DOHH2 (cell line): ENCODE measurements at regions not wholly inside any gene's neighbourhood (a gene's known extent, or its start where the extent isn't known, plus 50 kb on each side); places are given as distances from the start of the nearest gene placed in this dataset.

Experiments used
- H3F3A ChIP-seq: fragments of 200-600 bp; sonication (generic), shearing (Covaris generic); 2 replicates; pipeline ENCODE4 v1.6.0; 2016; ENCODE audit warnings: antibody characterized with exemption, mild to moderate bottlenecking; ENCODE audit not compliant: control insufficient read depth, insufficient read depth
- H3K27ac ChIP-seq: fragments of 200-600 bp; sonication (generic); 2 replicates; pipeline ENCODE4 v1.5.1; 2014; ENCODE audit warnings: low read depth, mild to moderate bottlenecking, low read length, moderate library complexity
- H3K27me3 ChIP-seq: fragments of 200-600 bp; sonication (generic); 2 replicates; pipeline ENCODE4 v1.6.1; 2014; ENCODE audit warnings: mild to moderate bottlenecking, low read length, mixed read lengths; ENCODE audit not compliant: control insufficient read depth
- H3K36me3 ChIP-seq: fragments of 200-600 bp; sonication (generic); 2 replicates; pipeline ENCODE4 v1.6.1; 2014; ENCODE audit warnings: mild to moderate bottlenecking, low read length, moderate library complexity, mixed read lengths; ENCODE audit not compliant: control insufficient read depth
- H3K4me1 ChIP-seq: fragments of 200-600 bp; sonication (generic); 2 replicates; pipeline ENCODE4 v1.6.1; 2014; ENCODE audit warnings: mild to moderate bottlenecking, low read length, mixed read lengths; ENCODE audit not compliant: control insufficient read depth
- H3K4me2 ChIP-seq: fragments of 200-600 bp; sonication (generic); 2 replicates; pipeline ENCODE4 v1.6.0; 2014; ENCODE audit warnings: mild to moderate bottlenecking, low read length, moderate library complexity
- H3K4me3 ChIP-seq: fragments of 200-600 bp; sonication (generic); 2 replicates; pipeline ENCODE4 v1.5.1; 2014; ENCODE audit warnings: mild to moderate bottlenecking, low read length, mixed read lengths
- H3K79me2 ChIP-seq: fragments of 200-600 bp; sonication (generic); 2 replicates; pipeline ENCODE4 v1.6.1; 2014; ENCODE audit warnings: mild to moderate bottlenecking, low read length, mixed read lengths; ENCODE audit not compliant: control insufficient read depth
- H3K9me2 ChIP-seq: fragments of 200-600 bp; sonication (generic); replicated peaks from 2 replicates; pipeline ENCODE4 v1.6.1; 2014; ENCODE audit warnings: mild to moderate bottlenecking, low read length, mixed read lengths; ENCODE audit not compliant: control insufficient read depth
- H3K9me3 ChIP-seq: fragments of 200-600 bp; sonication (generic); 2 replicates; pipeline ENCODE4 v1.6.1; 2014; ENCODE audit warnings: antibody characterized with exemption, low read length, mixed read lengths; ENCODE audit not compliant: control insufficient read depth, insufficient read depth
- H4K20me1 ChIP-seq: fragments of 200-600 bp; sonication (generic); 2 replicates; pipeline ENCODE4 v1.6.0; 2014; ENCODE audit warnings: low read depth, mild to moderate bottlenecking, antibody characterized with exemption, low read length, moderate library complexity; ENCODE audit not compliant: control insufficient read depth, insufficient read depth
- CTCF ChIP-seq: fragments of 200-600 bp; sonication (generic); IDR thresholded peaks from one replicate; pipeline ENCODE4 v1.5.1; 2014; ENCODE audit warnings: antibody characterized with exemption, mild to moderate bottlenecking, low read depth, low read length; ENCODE audit not compliant: poor library complexity, severe bottlenecking
- EZH2phosphoT487 ChIP-seq: fragments of 200-600 bp; sonication (generic); IDR thresholded peaks from 2 replicates; pipeline ENCODE4 v1.6.1; 2017; ENCODE audit warnings: borderline replicate concordance, mild to moderate bottlenecking, antibody characterized with exemption, low read length, moderate library complexity, mixed read lengths

GRCh38 chr1:239562095-239562494 lies 175.7 kb downstream of the CHRM3 start:
- Histone ChIP-seq H3K36me3 (no peaks in the 10 kb centered on the region), H4K20me1 (no peaks in the 10 kb centered on the region), H3K4me2 (no peak overlapping the region), H3K4me1 (no peaks in the 10 kb centered on the region), H3K27ac (no peak overlapping the region), H3K9me3 (no peaks in the 10 kb centered on the region), H3F3A (no peaks in the 10 kb centered on the region), H3K79me2 (no peaks in the 10 kb centered on the region), H3K27me3 (no peaks in the 10 kb centered on the region), H3K9me2 (no peaks in the 10 kb centered on the region), H3K4me3 (no peak overlapping the region)
- no peak for TF ChIP-seq CTCF
- TF ChIP-seq EZH2phosphoT487 = no peak

- Histone ChIP-seq H3K4me3 (no peak overlapping the region), H3K9me3 (no peaks in the 10 kb centered on the region), H3K4me1 (no peaks in the 10 kb centered on the region), H3K9me2 (no peaks in the 10 kb centered on the region), H3K27ac (no peak overlapping the region), H4K20me1 (no peaks in the 10 kb centered on the region), H3K36me3 (no peaks in the 10 kb centered on the region), H3K27me3 (no peaks in the 10 kb centered on the region), H3K79me2 (no peaks in the 10 kb centered on the region), H3F3A (no peaks in the 10 kb centered on the region), H3K4me2 (no peak overlapping the region)
- TF ChIP-seq EZH2phosphoT487 = no peak
- no peak for TF ChIP-seq CTCF
These were observed 177.3 kb downstream of the CHRM3 start for GRCh38 chr1:239563681-239564080.

- H3K4me1 ChIP-seq = no peaks in the 10 kb centered on the region
These were observed 179.7 kb downstream of the CHRM3 start for GRCh38 chr1:239566074-239566473.

More at GRCh38 chr1:239566074-239566473, 179.7 kb downstream of the CHRM3 start:
- Histone ChIP-seq H4K20me1 (no peaks in the 10 kb centered on the region), H3K4me2 (no peak overlapping the region), H3K36me3 (no peaks in the 10 kb centered on the region), H3K4me3 (no peak overlapping the region), H3K9me2 (no peaks in the 10 kb centered on the region), H3K27ac (no peak overlapping the region), H3K27me3 (no peaks in the 10 kb centered on the region), H3K9me3 (no peaks in the 10 kb centered on the region), H3K79me2 (no peaks in the 10 kb centered on the region), H3F3A (no peaks in the 10 kb centered on the region)
- no peak for TF ChIP-seq EZH2phosphoT487
- no peak for TF ChIP-seq CTCF
